GM18502 (cell line): ENCODE measurements at regions not wholly inside any gene's neighbourhood (a gene's known extent, or its start where the extent isn't known, plus 50 kb on each side); places are given as distances from the start of the nearest gene placed in this dataset.
"Not testable (repeated sequence)": the region's sequence is repeated elsewhere in the genome, so short reads cannot be mapped to it uniquely, and the experiment has no call there.

Experiments used
- ATAC-seq: cut with Tn5 transposase; IDR thresholded peaks from one replicate; pipeline ENCODE4 v1.9.1; 2021; ENCODE audit warnings: mild to moderate bottlenecking; ENCODE audit not compliant: unreplicated experiment, poor library complexity

DNA sequence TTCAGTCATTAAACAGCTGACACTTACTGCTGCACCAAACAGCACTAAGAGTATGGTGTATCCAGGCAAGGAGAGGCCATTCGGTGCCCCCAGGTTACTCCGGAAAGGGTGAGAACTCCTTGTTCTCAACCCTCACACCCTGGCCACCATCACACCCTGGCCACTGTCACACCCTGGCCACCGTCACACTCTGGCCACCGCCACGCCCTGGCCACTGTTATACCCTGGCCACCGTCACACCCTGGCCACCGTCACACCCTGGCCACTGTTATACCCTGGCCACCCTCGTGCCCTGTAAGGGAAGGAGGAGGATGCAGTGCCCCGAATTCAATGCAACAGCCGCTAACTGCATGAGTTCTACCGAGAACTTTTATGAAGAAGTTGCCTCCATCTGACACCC, 644.4 kb downstream of the TBC1D22A start:
- ATAC-seq, result no peak

GRCh38 chr22:47406180-47406834, 643.9 kb downstream of the TBC1D22A start:
- no peak for ATAC-seq

DNA sequence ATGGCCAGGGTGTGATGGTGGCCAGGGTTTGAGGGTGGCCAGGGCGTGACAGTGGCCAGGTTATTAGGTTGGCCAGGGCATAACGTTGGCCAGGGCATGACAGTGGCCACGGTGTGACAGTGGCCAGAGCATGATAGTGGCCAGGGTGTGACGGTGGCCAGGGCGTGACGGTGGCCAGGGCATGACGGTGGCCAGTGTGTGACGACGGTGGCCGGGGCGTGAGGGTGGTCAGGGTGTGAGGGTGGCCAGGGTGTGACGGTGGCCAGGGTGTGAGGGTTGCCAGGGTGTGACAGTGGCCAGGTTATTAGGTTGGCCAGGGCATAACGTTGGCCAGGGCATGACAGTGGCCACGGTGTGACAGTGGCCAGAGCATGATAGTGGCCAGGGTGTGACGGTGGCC, 642.8 kb downstream of the TBC1D22A start:
- ATAC-seq, result not testable (repeated sequence)

DNA sequence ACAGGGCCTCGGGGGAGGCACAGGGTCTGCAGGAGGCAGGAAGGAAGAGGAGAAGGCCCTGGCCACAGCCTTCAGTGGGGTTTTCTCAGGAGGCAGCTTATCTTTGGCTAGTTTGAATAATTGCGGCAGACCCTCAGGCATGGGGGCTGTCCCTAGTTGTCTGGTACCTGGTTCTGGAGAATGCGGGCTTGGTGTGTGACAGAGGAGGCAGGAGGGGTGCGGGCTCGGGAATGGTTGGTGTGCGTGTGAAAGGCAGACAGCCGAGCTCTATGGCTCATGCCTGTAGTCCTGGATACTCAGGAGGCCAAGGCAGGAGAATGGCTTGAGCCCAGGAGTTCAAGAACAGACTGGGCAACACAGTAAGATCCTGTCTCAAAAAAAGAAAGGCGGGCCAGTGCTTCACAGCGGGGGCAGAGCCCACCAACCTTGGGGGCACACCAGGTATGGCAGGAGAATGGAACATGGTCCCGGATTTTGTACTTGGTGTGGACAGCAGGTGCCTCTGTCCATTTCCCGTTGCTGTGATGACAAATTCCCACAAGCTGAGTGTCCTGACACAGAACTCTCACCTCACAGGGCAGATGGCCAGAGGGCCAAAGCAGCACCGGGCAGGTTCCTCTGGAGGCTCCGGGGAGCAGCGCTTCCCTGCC, 640.6 kb downstream of the TBC1D22A start:
- no peak for ATAC-seq

DNA sequence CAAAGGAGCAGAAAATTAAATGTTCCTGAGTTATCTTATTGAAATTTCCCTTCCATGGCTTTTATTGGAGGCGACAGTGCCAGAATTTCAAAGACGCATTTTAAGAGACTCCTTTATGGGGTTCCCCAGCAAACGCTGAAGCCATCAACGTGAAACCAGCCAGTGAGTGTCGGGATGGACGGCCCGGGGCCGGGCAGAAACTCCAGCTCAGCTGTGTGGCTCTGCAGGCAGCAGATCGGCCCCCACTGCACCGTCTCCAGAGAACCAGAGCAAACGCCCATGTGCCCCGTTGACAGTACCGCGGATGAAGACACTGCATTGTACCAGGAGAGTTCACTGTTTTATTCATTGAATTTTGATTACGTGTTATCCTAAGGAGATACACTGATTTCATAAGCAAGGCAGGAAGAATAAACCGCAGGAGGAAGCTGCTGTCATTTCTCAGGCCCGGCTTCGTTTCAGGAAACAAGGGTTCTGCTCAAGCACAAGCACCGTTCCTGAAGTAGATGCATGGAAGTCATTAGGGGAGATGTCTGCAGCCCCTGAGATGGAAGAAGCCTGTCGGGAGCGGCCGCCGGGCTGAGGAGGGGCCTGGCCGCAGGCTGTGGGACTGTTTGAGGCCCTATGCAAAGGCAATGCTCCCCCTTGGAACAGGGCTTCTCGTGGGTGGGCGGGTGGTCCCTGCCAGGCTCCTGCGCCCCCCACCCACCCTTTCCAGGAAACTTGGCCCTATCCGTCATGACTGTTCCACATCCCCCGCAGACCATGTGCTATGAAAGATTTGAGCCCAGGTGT, 639.7 kb downstream of the TBC1D22A start:
- no peak for ATAC-seq

GRCh38 chr22:47401592-47401898, 639.1 kb downstream of the TBC1D22A start:
- ATAC-seq, result no peak

DNA sequence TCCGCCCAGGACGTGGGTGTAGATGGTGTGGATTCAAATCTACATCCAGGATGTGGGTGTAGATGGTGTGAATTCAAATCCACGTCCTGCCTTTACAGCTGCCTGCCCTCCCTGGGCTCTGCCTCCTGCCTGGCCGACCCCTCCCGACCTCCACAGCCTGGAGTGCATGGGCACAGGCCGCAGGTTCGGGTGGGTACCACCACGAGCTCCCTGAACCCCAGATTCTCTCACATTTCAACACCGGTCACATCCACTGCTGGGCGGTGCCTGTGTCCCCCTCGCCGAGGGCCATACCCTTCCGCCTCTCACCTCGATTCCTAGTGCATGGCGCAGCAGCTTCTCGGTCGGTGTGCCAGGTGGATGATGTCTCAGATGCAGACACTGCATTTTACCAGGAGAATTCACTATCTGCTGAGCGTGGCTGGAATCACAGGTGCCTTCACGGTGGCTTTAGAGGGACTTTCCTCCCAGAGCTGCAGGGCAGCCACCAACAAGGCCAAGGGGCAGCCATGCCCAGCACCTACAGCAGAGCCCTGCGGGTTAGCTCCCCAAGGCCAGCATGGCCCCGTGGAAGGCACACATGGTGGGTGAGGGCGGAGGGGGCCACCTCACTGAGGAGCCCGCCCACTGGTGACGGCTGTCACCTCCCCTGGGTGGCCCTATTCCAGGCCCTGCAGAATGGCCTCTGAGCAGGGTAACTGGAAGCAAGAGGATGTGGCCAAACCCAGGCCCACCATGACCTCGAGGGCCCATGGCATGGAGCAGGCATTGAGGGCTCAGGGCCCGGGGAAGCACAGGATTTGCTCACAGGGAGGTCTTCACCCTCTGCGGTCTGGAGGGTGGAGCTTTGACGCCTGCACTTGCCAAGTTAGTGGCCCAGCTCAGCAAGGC, 638.5 kb downstream of the TBC1D22A start:
- ATAC-seq, result no peak

DNA sequence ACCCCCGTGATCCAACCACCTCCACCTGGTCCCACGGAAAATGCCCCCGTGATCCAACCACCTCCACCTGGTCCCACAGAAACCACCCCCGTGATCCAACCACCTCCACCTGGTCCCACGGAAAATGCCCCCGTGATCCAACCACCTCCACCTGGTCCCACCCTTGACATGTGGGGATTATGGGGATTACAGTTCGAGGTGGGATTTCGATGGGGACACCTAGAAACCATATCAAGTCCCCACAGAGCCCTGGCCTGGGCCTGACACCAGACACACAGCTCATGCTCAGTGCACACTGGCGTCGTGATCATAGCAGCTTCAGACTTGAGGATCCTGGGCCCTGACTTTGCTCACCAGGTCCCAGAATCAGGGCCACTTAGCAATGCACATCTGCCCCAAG, 637.7 kb downstream of the TBC1D22A start:
- not testable (repeated sequence) for ATAC-seq

DNA sequence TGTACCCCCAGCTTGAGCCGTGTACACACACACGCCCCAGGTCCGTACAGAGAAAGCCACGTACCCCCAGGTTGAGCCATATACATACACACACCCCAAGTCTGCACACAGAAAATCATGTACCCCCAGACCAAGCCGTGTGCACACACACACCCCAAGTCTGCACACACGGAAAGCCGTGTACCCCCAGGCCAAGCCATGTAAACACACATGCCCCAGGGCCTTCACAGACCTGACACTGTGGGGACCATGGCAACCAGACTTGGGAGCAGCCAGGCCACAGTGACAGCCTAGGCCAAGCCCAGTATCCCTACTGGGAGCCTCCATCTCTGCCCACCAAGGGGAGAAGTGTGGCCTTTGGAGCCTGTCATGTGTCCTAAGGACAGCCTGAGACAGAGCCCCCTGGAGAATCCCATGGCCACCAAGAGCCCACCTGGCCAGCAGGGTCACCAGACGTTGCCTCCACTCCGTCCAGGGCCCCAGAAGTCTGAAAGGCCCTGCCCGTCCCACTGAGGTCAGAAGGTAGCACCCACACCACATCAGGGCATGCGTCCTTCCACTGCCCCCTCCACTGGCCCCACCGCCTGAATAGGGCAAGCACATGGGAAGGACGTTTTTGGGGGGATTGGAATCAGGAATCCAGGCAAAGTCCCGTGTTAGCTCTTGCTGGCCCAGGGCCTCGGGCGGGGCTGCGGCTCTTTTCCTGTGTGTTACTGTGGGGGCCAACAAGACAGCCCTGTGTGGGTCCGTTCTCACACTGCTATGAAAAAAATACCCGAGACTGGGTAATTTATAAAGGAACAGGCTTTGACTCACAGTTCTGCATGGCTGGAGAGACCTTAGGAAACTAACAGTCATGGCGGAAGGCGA, 636.7 kb downstream of the TBC1D22A start:
- ATAC-seq, result no peak

DNA sequence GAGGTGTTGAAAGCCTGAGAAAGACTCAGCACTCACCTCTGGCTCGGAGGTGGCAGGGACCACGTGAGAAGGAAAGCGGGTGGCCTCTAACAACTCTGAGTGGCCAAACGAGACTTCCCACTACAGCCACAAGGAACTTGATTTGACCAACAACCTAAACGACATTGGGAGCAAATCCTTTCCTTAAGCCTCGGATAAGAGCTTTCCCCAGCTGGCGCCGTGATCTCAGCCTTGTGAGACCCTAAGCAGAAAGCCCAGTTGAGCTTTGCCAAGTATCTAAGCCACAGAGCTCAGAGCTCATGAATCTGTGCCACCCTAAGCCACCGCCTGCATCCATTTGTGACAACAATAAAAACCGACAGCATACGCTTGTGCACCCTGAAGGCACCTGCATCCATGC, 636.0 kb downstream of the TBC1D22A start:
- ATAC-seq, result no peak

GRCh38 chr22:47397673-47398072, 635.2 kb downstream of the TBC1D22A start:
- no peak for ATAC-seq

DNA sequence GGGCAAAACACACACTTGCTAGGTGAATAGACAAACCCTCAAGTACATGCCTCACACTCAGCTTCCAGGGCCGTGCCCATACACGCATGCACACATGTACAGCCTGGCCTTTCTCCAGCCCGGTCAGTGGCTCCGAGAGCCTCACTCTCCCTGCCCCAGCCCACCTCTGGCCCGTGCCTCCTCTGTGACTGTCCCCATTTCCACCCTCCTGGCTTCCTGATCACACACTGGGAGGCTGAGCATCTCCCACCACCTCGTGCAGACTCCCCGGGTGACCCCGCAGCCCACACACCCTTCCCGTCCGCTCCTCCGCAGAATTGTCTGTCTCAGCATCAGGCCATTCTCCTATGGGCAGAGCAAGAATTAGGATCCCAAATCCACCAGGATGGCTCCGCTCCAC, 634.1 kb downstream of the TBC1D22A start:
- ATAC-seq, result no peak

DNA sequence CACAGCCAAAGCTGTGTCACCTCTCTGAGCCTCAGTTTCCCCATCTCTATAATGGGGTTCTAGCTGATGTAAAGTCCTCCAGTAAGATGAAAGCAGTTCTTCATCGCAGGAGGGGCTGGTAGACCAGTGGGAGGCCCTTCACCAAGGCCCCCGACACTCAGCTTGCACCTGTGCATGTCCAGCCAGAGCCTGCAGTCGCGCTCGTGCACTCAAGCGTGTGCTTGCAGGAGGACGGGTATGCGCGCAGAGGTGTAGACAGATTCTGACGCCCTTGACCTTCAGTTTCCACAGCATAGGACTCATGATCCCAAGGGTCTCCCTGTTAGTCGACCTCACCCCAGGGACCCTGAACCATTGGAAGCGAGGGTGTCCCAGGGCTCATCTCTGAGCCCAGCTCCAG, 633.7 kb downstream of the TBC1D22A start:
- ATAC-seq, result no peak

DNA sequence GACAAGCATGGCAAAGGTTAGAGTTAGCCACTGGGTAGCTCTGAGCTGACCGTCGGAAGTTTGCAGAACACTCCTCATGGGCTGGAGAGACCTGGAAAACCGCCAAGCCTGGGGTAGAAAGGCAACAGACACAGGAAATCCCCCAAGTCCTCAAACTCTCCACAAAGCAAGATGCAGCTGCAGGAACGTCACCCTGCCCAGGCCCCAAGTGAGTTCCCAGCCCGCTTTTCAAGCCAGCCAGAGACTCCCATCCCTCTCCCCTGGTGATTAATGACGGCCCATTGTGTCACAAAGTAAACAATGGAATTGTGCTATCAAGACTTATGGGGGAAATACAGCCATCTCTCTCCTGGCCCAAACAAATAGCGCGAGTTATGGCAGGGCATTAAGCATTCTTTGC, 633.0 kb downstream of the TBC1D22A start:
- no peak for ATAC-seq

- ATAC-seq, result no peak
Measured at GRCh38 chr22:47394504-47395440, 632.3 kb downstream of the TBC1D22A start.

- no peak for ATAC-seq
Measured at GRCh38 chr22:47393191-47393590, 630.7 kb downstream of the TBC1D22A start.

- no peak for ATAC-seq
Measured at GRCh38 chr22:47392729-47393128, 630.3 kb downstream of the TBC1D22A start.

DNA sequence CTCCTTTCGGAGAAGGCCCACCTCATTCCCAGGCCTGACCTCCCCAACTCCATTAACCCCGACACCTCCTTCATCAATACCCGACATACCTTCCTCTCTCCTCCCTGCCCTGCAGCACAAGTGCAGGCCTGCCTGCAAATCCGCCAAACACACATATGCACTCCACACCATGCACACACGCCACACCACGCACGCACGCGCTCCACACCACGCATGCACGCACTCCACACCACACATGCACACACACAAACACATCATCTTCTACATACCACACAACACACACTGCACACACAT, 629.6 kb downstream of the TBC1D22A start:
- ATAC-seq, result no peak
